GM23338 (cell line): ENCODE measurements at regions not wholly inside any gene's neighbourhood (a gene's known extent, or its start where the extent isn't known, plus 50 kb on each side); places are given as distances from the start of the nearest gene placed in this dataset.
"Not testable (repeated sequence)": the region's sequence is repeated elsewhere in the genome, so short reads cannot be mapped to it uniquely, and the experiment has no call there.

ENCODE experiments used
- EZH2 ChIP-seq: fragments of 200-600 bp; sonication (generic); IDR thresholded peaks from one replicate; pipeline ENCODE4 v1.8.0; 2017; ENCODE audit warnings: antibody characterized with exemption, mild to moderate bottlenecking, low read depth; ENCODE audit not compliant: unreplicated experiment
- EZH2phosphoT487 ChIP-seq: fragments of 200-600 bp; sonication (generic); IDR thresholded peaks from one replicate; pipeline ENCODE4 v1.8.1; 2018; ENCODE audit warnings: antibody characterized with exemption; ENCODE audit not compliant: unreplicated experiment
- JUNB ChIP-seq: IDR thresholded peaks from one replicate; pipeline ENCODE4 v1.6.1; 2016; ENCODE audit warnings: antibody characterized with exemption; ENCODE audit not compliant: unreplicated experiment
- POLR2AphosphoS5 ChIP-seq: IDR thresholded peaks from 2 replicates; pipeline ENCODE4 v1.6.1; 2016; ENCODE audit warnings: antibody characterized with exemption, low read depth
- STAT1 ChIP-seq: IDR thresholded peaks from one replicate; pipeline ENCODE4 v1.6.1; 2016; ENCODE audit warnings: antibody characterized with exemption; ENCODE audit not compliant: unreplicated experiment
- ZNF331 ChIP-seq: fragments of 250-450 bp; sonication (Bioruptor Pico); IDR thresholded peaks from 2 replicates; pipeline ENCODE4 v1.5.0; 2020; ENCODE audit warnings: low read depth, mild to moderate bottlenecking, moderate library complexity
- TF ChIP-seq, protein P1 (sequence below), 2 experiments: fragments of 200-600 bp in 1 of 2; sonication (generic) in 1 of 2; conservative IDR thresholded peaks; 2 replicates each; pipeline versions ENCODE4 v1.5.1 to v1.6.1; 2016 to 2017; ENCODE audit warnings: antibody characterized with exemption in 2 of 2, low read depth in 2 of 2, mild to moderate bottlenecking in 2 of 2, moderate library complexity in 1 of 2
- TF ChIP-seq, protein P2 (sequence below): IDR thresholded peaks from one replicate; pipeline ENCODE4 v1.6.1; 2018; ENCODE audit warnings: antibody characterized with exemption; ENCODE audit not compliant: unreplicated experiment
- TF ChIP-seq, protein P3 (sequence below): fragments of 250-450 bp; sonication (Bioruptor Pico); IDR thresholded peaks from 2 replicates; pipeline ENCODE4 v1.5.0; 2020; ENCODE audit warnings: mild to moderate bottlenecking, moderate library complexity
- TF ChIP-seq, protein P4 (sequence below): IDR thresholded peaks from 2 replicates; pipeline ENCODE4 v1.6.1; 2016; ENCODE audit warnings: antibody characterized with exemption

DNA sequence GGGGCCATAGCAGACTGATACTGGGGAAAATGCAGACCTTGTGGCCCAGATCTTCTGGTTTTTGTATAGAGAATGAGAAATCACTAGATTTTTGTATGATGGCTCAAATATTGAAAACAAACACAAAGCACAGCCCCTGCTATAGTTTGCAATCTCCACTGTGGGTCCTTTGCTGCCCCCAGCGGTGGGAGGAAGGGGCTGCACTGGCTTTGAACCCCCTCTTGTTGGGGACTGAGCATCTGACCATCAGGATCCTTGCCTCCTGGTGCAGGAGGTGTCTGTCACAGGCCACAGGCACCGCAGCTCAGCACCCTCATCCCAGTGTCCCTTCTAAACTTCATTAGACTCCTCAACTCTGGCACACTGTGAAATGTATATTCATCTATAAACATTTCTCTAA, 252.3 kb downstream of the BCL2L11 start:
- TF ChIP-seq POLR2AphosphoS5; JUNB; EZH2; EZH2phosphoT487; STAT1; ZNF331 (CRISPR knock-in tag): not testable (repeated sequence)
- TF ChIP-seq, protein P1, sequence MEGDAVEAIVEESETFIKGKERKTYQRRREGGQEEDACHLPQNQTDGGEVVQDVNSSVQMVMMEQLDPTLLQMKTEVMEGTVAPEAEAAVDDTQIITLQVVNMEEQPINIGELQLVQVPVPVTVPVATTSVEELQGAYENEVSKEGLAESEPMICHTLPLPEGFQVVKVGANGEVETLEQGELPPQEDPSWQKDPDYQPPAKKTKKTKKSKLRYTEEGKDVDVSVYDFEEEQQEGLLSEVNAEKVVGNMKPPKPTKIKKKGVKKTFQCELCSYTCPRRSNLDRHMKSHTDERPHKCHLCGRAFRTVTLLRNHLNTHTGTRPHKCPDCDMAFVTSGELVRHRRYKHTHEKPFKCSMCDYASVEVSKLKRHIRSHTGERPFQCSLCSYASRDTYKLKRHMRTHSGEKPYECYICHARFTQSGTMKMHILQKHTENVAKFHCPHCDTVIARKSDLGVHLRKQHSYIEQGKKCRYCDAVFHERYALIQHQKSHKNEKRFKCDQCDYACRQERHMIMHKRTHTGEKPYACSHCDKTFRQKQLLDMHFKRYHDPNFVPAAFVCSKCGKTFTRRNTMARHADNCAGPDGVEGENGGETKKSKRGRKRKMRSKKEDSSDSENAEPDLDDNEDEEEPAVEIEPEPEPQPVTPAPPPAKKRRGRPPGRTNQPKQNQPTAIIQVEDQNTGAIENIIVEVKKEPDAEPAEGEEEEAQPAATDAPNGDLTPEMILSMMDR (conservative IDR thresholded peaks at IDR 0.05; ENCODE audit: low read depth in 2 of 2): not testable (repeated sequence)
- TF ChIP-seq, protein P2, sequence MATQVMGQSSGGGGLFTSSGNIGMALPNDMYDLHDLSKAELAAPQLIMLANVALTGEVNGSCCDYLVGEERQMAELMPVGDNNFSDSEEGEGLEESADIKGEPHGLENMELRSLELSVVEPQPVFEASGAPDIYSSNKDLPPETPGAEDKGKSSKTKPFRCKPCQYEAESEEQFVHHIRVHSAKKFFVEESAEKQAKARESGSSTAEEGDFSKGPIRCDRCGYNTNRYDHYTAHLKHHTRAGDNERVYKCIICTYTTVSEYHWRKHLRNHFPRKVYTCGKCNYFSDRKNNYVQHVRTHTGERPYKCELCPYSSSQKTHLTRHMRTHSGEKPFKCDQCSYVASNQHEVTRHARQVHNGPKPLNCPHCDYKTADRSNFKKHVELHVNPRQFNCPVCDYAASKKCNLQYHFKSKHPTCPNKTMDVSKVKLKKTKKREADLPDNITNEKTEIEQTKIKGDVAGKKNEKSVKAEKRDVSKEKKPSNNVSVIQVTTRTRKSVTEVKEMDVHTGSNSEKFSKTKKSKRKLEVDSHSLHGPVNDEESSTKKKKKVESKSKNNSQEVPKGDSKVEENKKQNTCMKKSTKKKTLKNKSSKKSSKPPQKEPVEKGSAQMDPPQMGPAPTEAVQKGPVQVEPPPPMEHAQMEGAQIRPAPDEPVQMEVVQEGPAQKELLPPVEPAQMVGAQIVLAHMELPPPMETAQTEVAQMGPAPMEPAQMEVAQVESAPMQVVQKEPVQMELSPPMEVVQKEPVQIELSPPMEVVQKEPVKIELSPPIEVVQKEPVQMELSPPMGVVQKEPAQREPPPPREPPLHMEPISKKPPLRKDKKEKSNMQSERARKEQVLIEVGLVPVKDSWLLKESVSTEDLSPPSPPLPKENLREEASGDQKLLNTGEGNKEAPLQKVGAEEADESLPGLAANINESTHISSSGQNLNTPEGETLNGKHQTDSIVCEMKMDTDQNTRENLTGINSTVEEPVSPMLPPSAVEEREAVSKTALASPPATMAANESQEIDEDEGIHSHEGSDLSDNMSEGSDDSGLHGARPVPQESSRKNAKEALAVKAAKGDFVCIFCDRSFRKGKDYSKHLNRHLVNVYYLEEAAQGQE: not testable (repeated sequence)
- TF ChIP-seq, protein P3, sequence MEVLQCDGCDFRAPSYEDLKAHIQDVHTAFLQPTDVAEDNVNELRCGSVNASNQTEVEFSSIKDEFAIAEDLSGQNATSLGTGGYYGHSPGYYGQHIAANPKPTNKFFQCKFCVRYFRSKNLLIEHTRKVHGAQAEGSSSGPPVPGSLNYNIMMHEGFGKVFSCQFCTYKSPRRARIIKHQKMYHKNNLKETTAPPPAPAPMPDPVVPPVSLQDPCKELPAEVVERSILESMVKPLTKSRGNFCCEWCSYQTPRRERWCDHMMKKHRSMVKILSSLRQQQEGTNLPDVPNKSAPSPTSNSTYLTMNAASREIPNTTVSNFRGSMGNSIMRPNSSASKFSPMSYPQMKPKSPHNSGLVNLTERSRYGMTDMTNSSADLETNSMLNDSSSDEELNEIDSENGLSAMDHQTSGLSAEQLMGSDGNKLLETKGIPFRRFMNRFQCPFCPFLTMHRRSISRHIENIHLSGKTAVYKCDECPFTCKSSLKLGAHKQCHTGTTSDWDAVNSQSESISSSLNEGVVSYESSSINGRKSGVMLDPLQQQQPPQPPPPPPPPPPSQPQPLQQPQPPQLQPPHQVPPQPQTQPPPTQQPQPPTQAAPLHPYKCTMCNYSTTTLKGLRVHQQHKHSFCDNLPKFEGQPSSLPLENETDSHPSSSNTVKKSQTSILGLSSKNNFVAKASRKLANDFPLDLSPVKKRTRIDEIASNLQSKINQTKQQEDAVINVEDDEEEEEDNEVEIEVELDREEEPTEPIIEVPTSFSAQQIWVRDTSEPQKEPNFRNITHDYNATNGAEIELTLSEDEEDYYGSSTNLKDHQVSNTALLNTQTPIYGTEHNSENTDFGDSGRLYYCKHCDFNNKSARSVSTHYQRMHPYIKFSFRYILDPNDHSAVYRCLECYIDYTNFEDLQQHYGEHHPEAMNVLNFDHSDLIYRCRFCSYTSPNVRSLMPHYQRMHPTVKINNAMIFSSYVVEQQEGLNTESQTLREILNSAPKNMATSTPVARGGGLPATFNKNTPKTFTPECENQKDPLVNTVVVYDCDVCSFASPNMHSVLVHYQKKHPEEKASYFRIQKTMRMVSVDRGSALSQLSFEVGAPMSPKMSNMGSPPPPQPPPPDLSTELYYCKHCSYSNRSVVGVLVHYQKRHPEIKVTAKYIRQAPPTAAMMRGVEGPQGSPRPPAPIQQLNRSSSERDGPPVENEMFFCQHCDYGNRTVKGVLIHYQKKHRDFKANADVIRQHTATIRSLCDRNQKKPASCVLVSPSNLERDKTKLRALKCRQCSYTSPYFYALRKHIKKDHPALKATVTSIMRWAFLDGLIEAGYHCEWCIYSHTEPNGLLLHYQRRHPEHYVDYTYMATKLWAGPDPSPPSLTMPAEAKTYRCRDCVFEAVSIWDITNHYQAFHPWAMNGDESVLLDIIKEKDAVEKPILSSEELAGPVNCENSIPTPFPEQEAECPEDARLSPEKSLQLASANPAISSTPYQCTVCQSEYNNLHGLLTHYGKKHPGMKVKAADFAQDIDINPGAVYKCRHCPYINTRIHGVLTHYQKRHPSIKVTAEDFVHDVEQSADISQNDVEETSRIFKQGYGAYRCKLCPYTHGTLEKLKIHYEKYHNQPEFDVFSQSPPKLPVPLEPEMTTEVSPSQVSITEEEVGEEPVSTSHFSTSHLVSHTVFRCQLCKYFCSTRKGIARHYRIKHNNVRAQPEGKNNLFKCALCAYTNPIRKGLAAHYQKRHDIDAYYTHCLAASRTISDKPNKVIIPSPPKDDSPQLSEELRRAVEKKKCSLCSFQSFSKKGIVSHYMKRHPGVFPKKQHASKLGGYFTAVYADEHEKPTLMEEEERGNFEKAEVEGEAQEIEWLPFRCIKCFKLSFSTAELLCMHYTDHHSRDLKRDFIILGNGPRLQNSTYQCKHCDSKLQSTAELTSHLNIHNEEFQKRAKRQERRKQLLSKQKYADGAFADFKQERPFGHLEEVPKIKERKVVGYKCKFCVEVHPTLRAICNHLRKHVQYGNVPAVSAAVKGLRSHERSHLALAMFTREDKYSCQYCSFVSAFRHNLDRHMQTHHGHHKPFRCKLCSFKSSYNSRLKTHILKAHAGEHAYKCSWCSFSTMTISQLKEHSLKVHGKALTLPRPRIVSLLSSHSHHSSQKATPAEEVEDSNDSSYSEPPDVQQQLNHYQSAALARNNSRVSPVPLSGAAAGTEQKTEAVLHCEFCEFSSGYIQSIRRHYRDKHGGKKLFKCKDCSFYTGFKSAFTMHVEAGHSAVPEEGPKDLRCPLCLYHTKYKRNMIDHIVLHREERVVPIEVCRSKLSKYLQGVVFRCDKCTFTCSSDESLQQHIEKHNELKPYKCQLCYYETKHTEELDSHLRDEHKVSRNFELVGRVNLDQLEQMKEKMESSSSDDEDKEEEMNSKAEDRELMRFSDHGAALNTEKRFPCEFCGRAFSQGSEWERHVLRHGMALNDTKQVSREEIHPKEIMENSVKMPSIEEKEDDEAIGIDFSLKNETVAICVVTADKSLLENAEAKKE (CRISPR knock-in tag): not testable (repeated sequence)
- TF ChIP-seq, protein P4, sequence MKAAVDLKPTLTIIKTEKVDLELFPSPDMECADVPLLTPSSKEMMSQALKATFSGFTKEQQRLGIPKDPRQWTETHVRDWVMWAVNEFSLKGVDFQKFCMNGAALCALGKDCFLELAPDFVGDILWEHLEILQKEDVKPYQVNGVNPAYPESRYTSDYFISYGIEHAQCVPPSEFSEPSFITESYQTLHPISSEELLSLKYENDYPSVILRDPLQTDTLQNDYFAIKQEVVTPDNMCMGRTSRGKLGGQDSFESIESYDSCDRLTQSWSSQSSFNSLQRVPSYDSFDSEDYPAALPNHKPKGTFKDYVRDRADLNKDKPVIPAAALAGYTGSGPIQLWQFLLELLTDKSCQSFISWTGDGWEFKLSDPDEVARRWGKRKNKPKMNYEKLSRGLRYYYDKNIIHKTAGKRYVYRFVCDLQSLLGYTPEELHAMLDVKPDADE: not testable (repeated sequence)
